Fibroblast of mammary gland (primary cell): ENCODE measurements at regions not wholly inside any gene's neighbourhood (a gene's known extent, or its start where the extent isn't known, plus 50 kb on each side); places are given as distances from the start of the nearest gene placed in this dataset.

Source experiments
- DNase-seq: peaks from one replicate; pipeline ENCODE4 v3.0.0-alpha.2; 2010; ENCODE audit warnings: low read depth
- H3K4me3 ChIP-seq: 2 replicates; pipeline ENCODE4 v1.5.1; 2011; ENCODE audit warnings: low read depth, mild to moderate bottlenecking, low read length, moderate library complexity; ENCODE audit not compliant: control insufficient read depth
- TF ChIP-seq, protein P1 (sequence below): conservative IDR thresholded peaks from 2 replicates; pipeline ENCODE4 v1.5.1; 2011; ENCODE audit warnings: low read depth, low read length, inconsistent platforms; ENCODE audit not compliant: control insufficient read depth, insufficient read depth

DNA sequence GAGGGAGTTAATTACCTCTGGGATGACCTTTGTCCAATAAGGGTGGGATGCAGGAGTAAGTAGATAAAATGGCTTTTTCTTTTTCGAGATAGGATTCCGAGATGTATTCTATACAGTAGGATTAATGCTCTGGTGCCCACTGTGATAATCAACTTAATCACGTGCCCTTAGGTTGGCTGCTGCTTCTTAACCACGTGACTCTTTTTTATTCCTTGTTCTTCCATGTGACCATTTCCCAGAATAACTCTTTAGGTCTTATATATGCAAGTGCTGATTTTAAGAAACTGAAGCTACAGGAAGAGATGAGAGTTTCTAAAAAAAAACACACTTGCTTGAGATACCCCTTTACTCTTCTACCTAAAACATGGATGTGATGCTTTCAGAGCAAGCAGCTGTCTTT lies 1628.9 kb downstream of the PCDH7 start:
- TF ChIP-seq, protein P1, sequence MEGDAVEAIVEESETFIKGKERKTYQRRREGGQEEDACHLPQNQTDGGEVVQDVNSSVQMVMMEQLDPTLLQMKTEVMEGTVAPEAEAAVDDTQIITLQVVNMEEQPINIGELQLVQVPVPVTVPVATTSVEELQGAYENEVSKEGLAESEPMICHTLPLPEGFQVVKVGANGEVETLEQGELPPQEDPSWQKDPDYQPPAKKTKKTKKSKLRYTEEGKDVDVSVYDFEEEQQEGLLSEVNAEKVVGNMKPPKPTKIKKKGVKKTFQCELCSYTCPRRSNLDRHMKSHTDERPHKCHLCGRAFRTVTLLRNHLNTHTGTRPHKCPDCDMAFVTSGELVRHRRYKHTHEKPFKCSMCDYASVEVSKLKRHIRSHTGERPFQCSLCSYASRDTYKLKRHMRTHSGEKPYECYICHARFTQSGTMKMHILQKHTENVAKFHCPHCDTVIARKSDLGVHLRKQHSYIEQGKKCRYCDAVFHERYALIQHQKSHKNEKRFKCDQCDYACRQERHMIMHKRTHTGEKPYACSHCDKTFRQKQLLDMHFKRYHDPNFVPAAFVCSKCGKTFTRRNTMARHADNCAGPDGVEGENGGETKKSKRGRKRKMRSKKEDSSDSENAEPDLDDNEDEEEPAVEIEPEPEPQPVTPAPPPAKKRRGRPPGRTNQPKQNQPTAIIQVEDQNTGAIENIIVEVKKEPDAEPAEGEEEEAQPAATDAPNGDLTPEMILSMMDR = no peak
- H3K4me3 ChIP-seq = no peak overlapping the region
- DNase-seq = no peak

DNA sequence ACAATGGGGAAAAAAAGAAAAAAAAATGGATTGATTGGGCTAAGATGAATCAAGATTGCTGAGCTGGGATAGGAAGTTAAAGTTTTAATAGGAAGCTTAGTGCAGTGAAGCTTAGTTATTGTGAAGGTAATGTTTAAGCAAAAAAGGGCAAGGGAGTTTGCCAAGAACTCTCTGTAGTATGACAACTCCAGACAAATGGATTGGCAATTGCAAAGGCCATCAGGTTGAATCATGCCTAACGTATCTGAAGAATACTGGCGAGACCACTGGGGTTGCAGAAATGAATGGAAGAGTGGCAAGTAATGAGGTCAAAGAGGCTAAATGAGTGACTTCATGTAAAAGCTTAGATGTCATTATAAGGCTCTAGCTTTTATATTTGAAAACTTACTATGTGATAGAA lies 1654.0 kb downstream of the PCDH7 start:
- TF ChIP-seq, protein P1 = no peak
- H3K4me3 ChIP-seq = no peak overlapping the region
- DNase-seq = no peak

DNA sequence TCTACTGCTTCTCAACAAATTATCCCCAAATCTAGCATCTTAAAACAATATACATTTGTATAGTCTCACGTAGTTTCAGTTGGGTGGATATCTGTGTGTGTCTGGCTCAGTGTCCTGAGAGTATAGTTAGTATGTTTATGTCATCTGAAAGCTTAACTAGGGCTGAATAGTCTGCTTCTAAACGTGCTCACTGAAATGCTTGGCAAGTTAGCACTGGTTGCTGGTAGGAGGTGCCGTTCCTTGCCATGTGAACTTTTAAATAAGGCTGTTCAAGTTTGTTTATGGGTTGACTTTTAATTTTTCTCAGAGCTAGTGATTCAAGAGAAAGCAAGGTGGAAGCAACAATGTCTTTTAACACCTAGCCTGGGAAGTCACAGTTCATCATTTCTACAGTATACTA lies 1673.6 kb downstream of the PCDH7 start:
- no peak overlapping the region for H3K4me3 ChIP-seq
- DNase-seq = no peak
- TF ChIP-seq, protein P1 = no peak

DNA sequence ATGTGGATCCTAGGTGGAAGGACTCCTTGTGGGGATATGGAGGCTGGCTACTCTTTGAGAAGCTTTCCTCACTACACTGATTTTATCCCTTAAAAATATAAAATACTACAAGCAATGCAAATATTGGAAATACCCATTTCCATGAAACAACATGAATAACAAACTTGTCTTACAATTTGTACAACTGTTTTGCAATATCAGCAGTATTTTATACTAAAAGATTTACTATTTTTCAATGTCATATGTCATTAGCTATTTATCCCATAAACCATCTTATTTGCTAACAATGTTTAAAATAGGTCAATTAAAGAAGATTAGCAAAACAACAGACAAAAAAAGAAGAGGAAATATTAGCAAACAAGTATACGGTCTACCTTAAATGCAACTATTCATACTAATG lies 1674.1 kb downstream of the PCDH7 start:
- no peak for DNase-seq
- TF ChIP-seq, protein P1 = no peak
- H3K4me3 ChIP-seq = no peak overlapping the region

DNA sequence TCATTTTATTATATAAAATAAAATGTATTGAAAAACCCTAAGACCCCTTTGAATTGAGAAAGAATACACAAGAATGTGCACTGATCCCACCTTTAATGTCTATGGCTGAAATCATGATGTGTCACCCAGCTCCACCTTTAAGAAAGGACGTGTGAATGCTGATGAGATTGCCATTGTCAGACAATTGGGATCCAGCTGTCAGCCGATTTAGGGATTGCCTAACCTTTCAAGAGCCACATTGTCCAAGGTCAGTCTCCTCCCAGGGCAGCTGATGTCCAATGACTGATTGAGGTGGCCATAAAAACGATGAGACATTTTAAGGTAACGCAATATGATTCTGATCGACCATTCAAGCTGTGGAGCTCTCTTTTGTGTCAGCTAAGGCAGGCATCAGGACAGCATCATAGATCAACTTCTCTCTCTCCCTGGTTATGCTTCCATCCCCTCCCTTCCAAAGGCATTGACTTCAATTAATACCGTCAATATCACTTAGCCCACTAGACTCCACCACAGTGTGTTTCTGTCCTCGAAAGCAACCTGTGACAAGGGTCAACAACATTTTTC lies 1676.4 kb downstream of the PCDH7 start:
- H3K4me3 ChIP-seq = no peak overlapping the region
- TF ChIP-seq, protein P1 = no peak
- no peak for DNase-seq

DNA sequence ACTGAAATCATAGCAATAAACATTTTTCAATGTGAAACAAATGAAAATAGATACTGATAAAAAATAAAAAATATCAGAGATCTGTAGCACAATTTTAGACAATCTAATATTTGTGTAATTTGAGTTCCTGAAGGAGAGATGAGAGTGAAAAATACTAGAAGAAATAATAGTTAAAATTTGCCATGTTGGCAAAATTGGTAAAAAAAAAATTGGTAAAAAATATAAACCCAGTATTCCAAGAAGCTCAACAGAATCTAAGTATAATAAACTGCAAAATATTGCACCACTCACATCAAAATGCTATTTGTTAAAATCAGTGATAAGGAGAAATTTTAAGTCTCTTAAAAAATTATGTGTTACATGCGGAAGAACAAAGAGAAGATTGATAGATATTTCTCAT lies 1680.7 kb downstream of the PCDH7 start:
- no peak for DNase-seq

More for the DNA sequence above, 1680.7 kb downstream of the PCDH7 start:
- H3K4me3 ChIP-seq = no peak overlapping the region
- TF ChIP-seq, protein P1 = no peak
